Endothelial cell (in vitro differentiated cells): ENCODE measurements at regions not wholly inside any gene's neighbourhood (a gene's known extent, or its start where the extent isn't known, plus 50 kb on each side); places are given as distances from the start of the nearest gene placed in this dataset.

Experiments used
- DNase-seq: peaks from one replicate; pipeline ENCODE4 v3.0.0; 2021; ENCODE audit warnings: low spot score
- H3K27ac Mint-ChIP-seq: one replicate; pipeline ENCODE4 v1.8.0; 2021; ENCODE audit warnings: mixed read lengths, inconsistent platforms; ENCODE audit not compliant: unreplicated experiment
- H3K27me3 Mint-ChIP-seq: one replicate; pipeline ENCODE4 v1.8.0; 2021; ENCODE audit warnings: mild to moderate bottlenecking, moderate library complexity, mixed read lengths, inconsistent platforms; ENCODE audit not compliant: unreplicated experiment
- H3K36me3 Mint-ChIP-seq: one replicate; pipeline ENCODE4 v1.8.0; 2021; ENCODE audit warnings: mild to moderate bottlenecking, low read depth, mixed read lengths, inconsistent platforms; ENCODE audit not compliant: unreplicated experiment
- H3K4me1 Mint-ChIP-seq: one replicate; pipeline ENCODE4 v1.8.0; 2021; ENCODE audit warnings: mild to moderate bottlenecking, mixed read lengths, inconsistent platforms; ENCODE audit not compliant: unreplicated experiment
- H3K4me3 Mint-ChIP-seq: one replicate; pipeline ENCODE4 v1.8.0; 2021; ENCODE audit warnings: mild to moderate bottlenecking, mixed read lengths, inconsistent platforms; ENCODE audit not compliant: unreplicated experiment
- H3K9me3 Mint-ChIP-seq: one replicate; pipeline ENCODE4 v1.8.0; 2021; ENCODE audit warnings: mixed read lengths, inconsistent platforms; ENCODE audit not compliant: unreplicated experiment
- TF ChIP-seq, protein P1 (sequence below): fragments of 200-600 bp; sonication (generic); IDR thresholded peaks from one replicate; pipeline ENCODE4 v1.5.0; 2021; ENCODE audit warnings: antibody characterized with exemption; ENCODE audit not compliant: unreplicated experiment

DNA sequence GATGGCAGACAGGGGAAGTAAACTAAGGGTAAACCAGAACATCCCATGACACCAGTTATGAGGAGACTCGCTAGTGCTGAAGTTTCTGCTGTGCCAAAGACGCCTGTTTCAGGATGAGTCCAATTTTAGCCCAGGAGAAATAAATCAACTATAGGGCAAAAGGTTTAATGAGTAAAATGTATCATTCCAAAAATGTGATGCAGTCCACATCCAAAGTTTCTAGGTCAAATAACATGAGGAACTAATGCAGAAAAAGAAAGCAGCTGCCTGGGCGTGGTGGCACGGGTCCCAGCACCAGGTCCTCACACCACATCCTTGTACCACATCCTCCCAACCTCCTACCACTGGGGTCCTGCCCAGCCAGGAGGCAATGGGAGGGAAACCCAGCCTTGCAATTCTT is 126.9 kb upstream of the CTAGE1 start:
- no peaks in the 10 kb centered on the region for H3K36me3 Mint-ChIP-seq
- no peak overlapping the region for H3K27ac Mint-ChIP-seq
- no peaks in the 10 kb centered on the region for H3K27me3 Mint-ChIP-seq
- no peaks in the 10 kb centered on the region for H3K4me1 Mint-ChIP-seq
- TF ChIP-seq, protein P1, sequence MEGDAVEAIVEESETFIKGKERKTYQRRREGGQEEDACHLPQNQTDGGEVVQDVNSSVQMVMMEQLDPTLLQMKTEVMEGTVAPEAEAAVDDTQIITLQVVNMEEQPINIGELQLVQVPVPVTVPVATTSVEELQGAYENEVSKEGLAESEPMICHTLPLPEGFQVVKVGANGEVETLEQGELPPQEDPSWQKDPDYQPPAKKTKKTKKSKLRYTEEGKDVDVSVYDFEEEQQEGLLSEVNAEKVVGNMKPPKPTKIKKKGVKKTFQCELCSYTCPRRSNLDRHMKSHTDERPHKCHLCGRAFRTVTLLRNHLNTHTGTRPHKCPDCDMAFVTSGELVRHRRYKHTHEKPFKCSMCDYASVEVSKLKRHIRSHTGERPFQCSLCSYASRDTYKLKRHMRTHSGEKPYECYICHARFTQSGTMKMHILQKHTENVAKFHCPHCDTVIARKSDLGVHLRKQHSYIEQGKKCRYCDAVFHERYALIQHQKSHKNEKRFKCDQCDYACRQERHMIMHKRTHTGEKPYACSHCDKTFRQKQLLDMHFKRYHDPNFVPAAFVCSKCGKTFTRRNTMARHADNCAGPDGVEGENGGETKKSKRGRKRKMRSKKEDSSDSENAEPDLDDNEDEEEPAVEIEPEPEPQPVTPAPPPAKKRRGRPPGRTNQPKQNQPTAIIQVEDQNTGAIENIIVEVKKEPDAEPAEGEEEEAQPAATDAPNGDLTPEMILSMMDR = no peak
- DNase-seq = no peak
- no peak overlapping the region for H3K4me3 Mint-ChIP-seq
- no peaks in the 10 kb centered on the region for H3K9me3 Mint-ChIP-seq

DNA sequence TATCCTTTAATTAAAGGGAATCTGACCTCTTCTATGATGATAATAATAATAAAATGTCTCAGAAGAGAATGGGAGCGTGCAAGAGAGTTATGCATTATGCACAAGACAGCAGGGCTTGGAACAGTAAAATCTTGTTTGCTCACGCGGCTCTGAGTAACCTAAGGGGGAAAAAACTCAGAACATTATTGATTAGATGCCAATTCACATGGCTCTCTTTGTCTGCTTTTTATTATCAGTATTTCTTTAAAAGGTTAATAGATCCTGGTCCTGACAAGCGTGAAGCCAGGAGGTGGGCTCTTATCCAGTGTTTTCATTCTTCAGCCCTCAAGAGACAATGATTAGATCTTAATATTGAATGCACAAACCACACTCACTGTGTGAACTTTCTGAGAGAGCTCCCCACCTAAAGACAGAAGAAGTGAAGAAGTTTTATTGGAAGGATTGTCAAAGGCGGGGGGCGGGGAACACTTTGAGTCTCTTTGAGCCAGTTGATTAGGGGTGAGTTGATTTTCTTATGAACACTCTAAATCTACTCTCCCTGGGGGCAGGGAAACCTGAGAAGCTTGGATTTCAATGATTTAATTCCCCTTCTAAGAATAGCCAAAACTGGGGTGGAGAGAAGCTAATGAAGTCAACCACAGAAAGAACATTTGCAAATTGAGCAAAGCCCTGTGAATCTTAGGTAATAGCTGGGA is 127.5 kb upstream of the CTAGE1 start:
- Mint-ChIP-seq H3K27me3 (no peaks in the 10 kb centered on the region), H3K4me1 (no peaks in the 10 kb centered on the region), H3K27ac (no peak overlapping the region), H3K9me3 (no peaks in the 10 kb centered on the region), H3K4me3 (no peak overlapping the region), H3K36me3 (no peaks in the 10 kb centered on the region)
- no peak for DNase-seq
- TF ChIP-seq, protein P1 = no peak

DNA sequence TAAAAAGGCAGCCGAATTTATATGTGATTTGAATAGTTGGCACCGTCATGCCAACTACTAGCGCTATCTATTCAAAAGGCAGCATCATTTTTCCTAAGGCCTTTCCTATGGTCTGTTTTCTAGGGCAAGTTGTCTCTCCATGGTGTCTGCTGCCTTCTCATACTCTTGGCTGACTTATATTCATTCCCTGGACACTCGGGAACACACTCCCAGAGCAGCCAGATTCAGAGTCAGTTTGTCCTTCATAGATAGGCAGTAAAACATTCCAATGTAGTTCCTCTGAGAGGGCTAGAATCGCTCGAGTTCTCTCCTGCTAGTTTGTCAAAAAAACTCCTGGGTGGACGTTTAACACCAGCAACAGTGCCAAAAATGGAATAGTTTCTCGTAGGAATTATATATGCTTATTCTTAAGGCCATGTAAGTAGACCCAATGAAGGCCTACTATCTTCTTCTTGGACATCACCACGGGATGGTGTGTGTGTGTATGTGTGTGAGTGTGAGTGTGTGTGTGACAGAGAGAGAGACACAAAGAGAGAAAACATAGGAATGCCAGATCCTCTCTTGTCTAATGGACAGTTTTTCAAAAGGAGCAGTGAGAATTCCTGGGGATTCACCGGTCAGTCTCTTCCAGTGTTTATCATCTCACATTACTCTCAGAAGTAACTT is 129.3 kb upstream of the CTAGE1 start:
- no peak for DNase-seq
- no peak overlapping the region for H3K27ac Mint-ChIP-seq
- TF ChIP-seq, protein P1 = no peak
- no peaks in the 10 kb centered on the region for H3K36me3 Mint-ChIP-seq
- no peak overlapping the region for H3K4me3 Mint-ChIP-seq
- H3K4me1 Mint-ChIP-seq = no peaks in the 10 kb centered on the region
- H3K27me3 Mint-ChIP-seq = no peaks in the 10 kb centered on the region
- H3K9me3 Mint-ChIP-seq = no peaks in the 10 kb centered on the region

DNA sequence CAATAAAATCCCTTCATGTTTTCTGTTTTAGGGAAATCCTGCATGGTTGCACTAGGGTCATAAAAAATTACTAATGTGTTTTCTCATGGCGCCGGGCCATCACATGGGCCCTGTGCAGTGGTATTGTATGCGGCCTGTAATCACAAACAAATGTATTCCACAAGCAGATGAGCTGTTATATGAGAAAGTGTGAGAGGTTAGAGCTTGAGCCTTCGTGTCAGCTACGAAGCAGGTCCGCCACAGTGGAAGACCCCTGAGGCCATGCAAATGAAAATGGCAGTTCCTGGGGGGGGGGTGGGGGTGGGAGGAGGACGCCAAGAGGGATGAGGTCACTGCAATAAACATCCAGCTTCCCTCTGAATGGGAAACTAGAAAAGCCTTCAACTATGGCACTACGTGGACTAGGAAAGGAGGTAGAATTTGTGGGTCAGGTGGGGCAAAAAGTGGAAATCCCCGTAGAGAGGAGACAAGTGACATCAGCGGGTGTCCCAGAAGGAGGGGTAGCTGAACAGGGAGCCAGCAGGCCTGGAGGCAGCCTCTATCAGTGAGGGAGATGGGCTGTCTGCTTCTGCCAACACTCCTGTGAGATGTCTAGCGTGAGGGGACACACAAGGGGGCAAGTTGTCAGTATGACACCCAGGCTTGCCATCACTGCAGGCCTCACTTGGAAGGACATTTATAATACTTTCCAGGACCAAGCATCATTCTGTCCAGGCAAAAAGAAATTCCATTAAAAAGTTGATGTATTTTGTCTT is 130.3 kb upstream of the CTAGE1 start:
- TF ChIP-seq, protein P1 = no peak

More for the DNA sequence above, 130.3 kb upstream of the CTAGE1 start:
- no peaks in the 10 kb centered on the region for H3K36me3 Mint-ChIP-seq
- H3K27ac Mint-ChIP-seq = no peak overlapping the region
- no peaks in the 10 kb centered on the region for H3K9me3 Mint-ChIP-seq
- no peak for DNase-seq
- no peak overlapping the region for H3K4me3 Mint-ChIP-seq
- no peaks in the 10 kb centered on the region for H3K4me1 Mint-ChIP-seq
- no peaks in the 10 kb centered on the region for H3K27me3 Mint-ChIP-seq
